Skeletal muscle satellite cell (primary cell): ENCODE measurements at regions not wholly inside any gene's neighbourhood (a gene's known extent, or its start where the extent isn't known, plus 50 kb on each side); places are given as distances from the start of the nearest gene placed in this dataset.

Source experiments
- H3K27me3 ChIP-seq: 2 replicates; pipeline ENCODE4 v1.7.0; 2013; ENCODE audit warnings: low read length; ENCODE audit not compliant: control insufficient read depth, insufficient read depth
- H3K36me3 ChIP-seq: 2 replicates; pipeline ENCODE4 v1.7.0; 2013; ENCODE audit warnings: mild to moderate bottlenecking, control low read depth, low read length; ENCODE audit not compliant: insufficient read depth
- H3K4me1 ChIP-seq: 2 replicates; pipeline ENCODE4 v1.7.0; 2013; ENCODE audit warnings: low read length; ENCODE audit not compliant: control insufficient read depth, insufficient read depth
- H3K4me2 ChIP-seq: 2 replicates; pipeline ENCODE4 v1.7.0; 2013; ENCODE audit warnings: mild to moderate bottlenecking, low read length
- H3K4me3 ChIP-seq: 2 replicates; pipeline ENCODE4 v1.7.0; 2013; ENCODE audit warnings: low read length
- H3K9ac ChIP-seq: 2 replicates; pipeline ENCODE4 v1.7.0; 2013; ENCODE audit warnings: mild to moderate bottlenecking, low read depth, low read length, moderate library complexity
- H3K9me3 ChIP-seq: replicated peaks from 2 replicates; pipeline ENCODE4 v1.7.0; 2013; ENCODE audit warnings: mild to moderate bottlenecking, control low read depth, low read length

GRCh38 chr5:126066836-126067235 lies 356.4 kb upstream of the GRAMD2B start:
- H3K9me3 ChIP-seq = no peaks in the 10 kb centered on the region

GRCh38 chr5:126067404-126067803 lies 355.8 kb upstream of the GRAMD2B start:
- Histone ChIP-seq H3K27me3 (no peaks in the 10 kb centered on the region), H3K9ac (no peak overlapping the region), H3K4me3 (no peak overlapping the region), H3K36me3 (no peaks in the 10 kb centered on the region), H3K4me1 (no peaks in the 10 kb centered on the region), H3K9me3 (no peaks in the 10 kb centered on the region), H3K4me2 (no peak overlapping the region)

More at GRCh38 chr5:126066836-126067235, 356.4 kb upstream of the GRAMD2B start:
- Histone ChIP-seq H3K4me1 (no peaks in the 10 kb centered on the region), H3K27me3 (no peaks in the 10 kb centered on the region), H3K4me3 (no peak overlapping the region), H3K4me2 (no peak overlapping the region), H3K36me3 (no peaks in the 10 kb centered on the region), H3K9ac (no peak overlapping the region)

DNA sequence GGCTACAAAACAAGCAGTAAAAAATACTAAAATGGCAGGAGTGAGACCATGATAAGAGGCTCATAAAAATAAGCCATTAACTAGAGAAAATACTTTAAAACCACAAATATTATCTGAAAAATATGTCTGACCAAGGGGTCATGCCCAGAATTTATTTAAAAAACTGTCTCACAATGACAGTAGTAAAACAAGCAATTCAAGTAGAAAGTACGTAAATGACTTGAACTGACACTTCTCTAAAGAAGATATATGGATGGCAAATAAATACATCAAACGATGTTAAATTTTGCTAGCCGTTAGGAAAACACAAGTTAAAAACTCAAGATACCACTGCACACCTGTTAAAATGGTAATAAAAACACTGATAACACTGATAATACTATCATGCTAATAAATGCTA lies 353.9 kb upstream of the GRAMD2B start:
- no peaks in the 10 kb centered on the region for H3K36me3 ChIP-seq
- H3K9ac ChIP-seq = no peak overlapping the region
- H3K27me3 ChIP-seq = no peaks in the 10 kb centered on the region
- H3K9me3 ChIP-seq = no peaks in the 10 kb centered on the region
- H3K4me1 ChIP-seq = no peaks in the 10 kb centered on the region
- no peak overlapping the region for H3K4me3 ChIP-seq
- H3K4me2 ChIP-seq = no peak overlapping the region

DNA sequence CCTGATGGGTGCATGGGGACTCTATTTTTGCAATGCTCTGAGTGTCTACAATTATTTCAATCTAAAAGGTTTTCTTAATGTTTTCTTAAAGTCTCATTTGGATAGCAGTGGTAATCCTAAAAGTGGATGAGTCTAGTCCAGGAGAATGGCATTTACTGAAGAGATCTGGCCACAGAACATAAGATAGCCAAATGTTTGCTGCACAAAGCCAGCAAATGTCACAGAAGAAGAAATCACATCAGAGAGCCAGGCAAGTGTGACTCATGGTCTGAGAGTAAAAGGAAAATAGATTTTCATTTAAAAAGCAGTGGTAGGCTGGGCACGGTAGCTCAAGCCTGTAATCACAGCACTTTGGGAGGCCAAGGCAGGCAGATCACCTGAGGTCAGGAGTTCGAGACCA lies 352.7 kb upstream of the GRAMD2B start:
- H3K4me2 ChIP-seq = no peak overlapping the region
- no peaks in the 10 kb centered on the region for H3K36me3 ChIP-seq
- no peaks in the 10 kb centered on the region for H3K27me3 ChIP-seq
- H3K4me3 ChIP-seq = no peak overlapping the region
- H3K9ac ChIP-seq = no peak overlapping the region
- H3K4me1 ChIP-seq = no peaks in the 10 kb centered on the region
- no peaks in the 10 kb centered on the region for H3K9me3 ChIP-seq

- Histone ChIP-seq H3K27me3 (no peaks in the 10 kb centered on the region), H3K4me1 (no peaks in the 10 kb centered on the region), H3K36me3 (no peaks in the 10 kb centered on the region), H3K9me3 (no peaks in the 10 kb centered on the region), H3K9ac (no peak overlapping the region), H3K4me3 (no peak overlapping the region), H3K4me2 (no peak overlapping the region)
Measured at GRCh38 chr5:126074538-126074937, 348.7 kb upstream of the GRAMD2B start.

GRCh38 chr5:126079266-126079665 lies 343.9 kb upstream of the GRAMD2B start:
- Histone ChIP-seq H3K4me1 (no peaks in the 10 kb centered on the region), H3K36me3 (no peaks in the 10 kb centered on the region), H3K4me3 (no peak overlapping the region), H3K4me2 (no peak overlapping the region), H3K9ac (no peak overlapping the region), H3K9me3 (no peaks in the 10 kb centered on the region), H3K27me3 (no peaks in the 10 kb centered on the region)

DNA sequence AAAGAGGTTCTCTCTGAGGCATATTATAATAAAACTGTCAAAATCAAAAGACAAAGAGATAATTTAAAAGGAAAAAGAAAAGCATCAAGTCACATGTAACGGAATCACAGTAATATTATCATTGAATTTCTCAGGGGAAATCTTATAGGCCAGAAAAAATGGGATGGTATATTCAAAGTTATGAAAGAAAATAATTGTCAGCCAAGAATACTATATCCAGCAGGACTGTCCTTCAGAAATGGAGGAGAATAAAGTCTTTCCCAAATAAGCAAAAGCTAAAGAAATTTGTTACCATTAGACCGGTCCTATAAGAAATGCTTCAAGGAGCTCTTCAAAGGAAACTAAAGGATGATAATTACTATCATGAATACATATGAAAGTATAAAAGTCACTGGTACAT lies 342.0 kb upstream of the GRAMD2B start:
- no peaks in the 10 kb centered on the region for H3K4me1 ChIP-seq
- H3K27me3 ChIP-seq = no peaks in the 10 kb centered on the region
- no peak overlapping the region for H3K9ac ChIP-seq
- H3K9me3 ChIP-seq = no peaks in the 10 kb centered on the region
- no peak overlapping the region for H3K4me3 ChIP-seq
- H3K4me2 ChIP-seq = no peak overlapping the region
- H3K36me3 ChIP-seq = no peaks in the 10 kb centered on the region

DNA sequence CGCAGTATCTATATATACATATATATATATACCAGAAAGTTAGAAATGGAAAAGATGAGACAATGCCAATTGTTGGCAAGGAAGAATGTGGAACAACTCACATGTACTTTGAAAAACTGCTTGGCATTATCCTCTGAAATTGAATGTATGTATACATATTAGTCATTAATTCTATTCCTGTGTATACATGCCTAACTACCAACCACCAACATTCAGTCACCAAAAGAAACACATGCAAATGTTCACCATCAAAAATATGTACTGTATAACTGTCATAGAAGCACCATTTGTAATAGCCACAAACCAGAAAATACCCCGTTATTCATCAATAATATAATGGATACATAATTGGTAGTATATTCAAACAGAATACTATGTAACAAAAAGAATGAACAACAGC lies 330.2 kb upstream of the GRAMD2B start:
- Histone ChIP-seq H3K27me3 (no peaks in the 10 kb centered on the region), H3K4me2 (no peak overlapping the region), H3K4me1 (no peaks in the 10 kb centered on the region), H3K36me3 (no peaks in the 10 kb centered on the region), H3K4me3 (no peak overlapping the region), H3K9me3 (no peaks in the 10 kb centered on the region), H3K9ac (no peak overlapping the region)

GRCh38 chr5:126093718-126094117 lies 329.5 kb upstream of the GRAMD2B start:
- H3K4me2 ChIP-seq = no peak overlapping the region
- no peak overlapping the region for H3K4me3 ChIP-seq
- no peak overlapping the region for H3K9ac ChIP-seq
- H3K4me1 ChIP-seq = peaks cover 4% of the 10 kb centered on the region
- H3K36me3 ChIP-seq = no peaks in the 10 kb centered on the region
- H3K9me3 ChIP-seq = no peaks in the 10 kb centered on the region
- no peaks in the 10 kb centered on the region for H3K27me3 ChIP-seq

DNA sequence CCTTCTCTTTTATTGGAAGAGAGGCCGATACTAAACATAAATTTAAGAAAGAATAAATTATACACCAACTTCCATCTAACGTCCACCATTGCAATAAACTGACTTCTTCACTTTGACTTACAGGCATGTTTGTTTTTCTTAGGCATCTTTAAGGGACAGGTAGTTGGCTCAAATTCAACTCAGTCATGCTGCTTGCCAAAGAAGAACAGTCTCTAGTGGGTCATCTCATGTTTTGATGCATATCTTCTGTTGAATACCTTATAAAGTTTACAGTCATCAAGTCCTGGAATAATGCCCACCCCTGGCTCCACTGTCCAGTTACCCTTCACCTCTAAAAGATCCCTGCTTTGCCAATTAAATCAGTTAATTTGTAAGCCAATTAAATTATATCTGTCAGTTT lies 328.2 kb upstream of the GRAMD2B start:
- peaks cover 4% of the 10 kb centered on the region for H3K4me1 ChIP-seq
- no peak overlapping the region for H3K9ac ChIP-seq
- H3K4me2 ChIP-seq = no peak overlapping the region
- H3K9me3 ChIP-seq = no peaks in the 10 kb centered on the region
- H3K4me3 ChIP-seq = no peak overlapping the region
- H3K36me3 ChIP-seq = no peaks in the 10 kb centered on the region
- H3K27me3 ChIP-seq = no peaks in the 10 kb centered on the region

- H3K9ac ChIP-seq = no peak overlapping the region
- H3K4me1 ChIP-seq = peaks cover 4% of the 10 kb centered on the region
- H3K9me3 ChIP-seq = no peaks in the 10 kb centered on the region
- H3K36me3 ChIP-seq = no peaks in the 10 kb centered on the region
- H3K4me3 ChIP-seq = no peak overlapping the region
- H3K4me2 ChIP-seq = no peak overlapping the region
- no peaks in the 10 kb centered on the region for H3K27me3 ChIP-seq
Measured at GRCh38 chr5:126096442-126097006, 326.7 kb upstream of the GRAMD2B start.

DNA sequence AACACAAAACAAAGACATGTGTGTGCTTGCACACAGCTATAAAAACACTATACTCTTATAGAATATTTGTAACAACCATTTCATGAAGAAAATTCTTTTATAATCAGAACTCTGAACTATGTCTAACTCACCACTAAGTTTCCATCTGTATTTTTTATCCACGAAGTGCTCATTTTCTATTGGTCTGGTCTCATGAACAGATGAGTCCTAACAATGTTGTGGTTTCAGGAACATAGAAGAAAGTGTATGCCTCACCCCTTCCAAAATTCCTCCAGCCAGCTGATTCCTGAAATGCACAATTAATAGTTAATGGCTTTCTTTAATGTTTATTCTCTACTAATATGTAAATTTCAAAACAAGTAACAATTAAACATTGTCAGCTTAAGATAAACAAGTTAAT lies 325.3 kb upstream of the GRAMD2B start:
- Histone ChIP-seq H3K4me1 (peaks cover 4% of the 10 kb centered on the region), H3K36me3 (no peaks in the 10 kb centered on the region), H3K4me2 (no peak overlapping the region), H3K9ac (no peak overlapping the region), H3K9me3 (no peaks in the 10 kb centered on the region), H3K27me3 (no peaks in the 10 kb centered on the region), H3K4me3 (no peak overlapping the region)
